ENCODE measurements at regions not wholly inside any gene's neighbourhood (a gene's known extent, or its start where the extent isn't known, plus 50 kb on each side); places are given as distances from the start of the nearest gene placed in this dataset.

DNA sequence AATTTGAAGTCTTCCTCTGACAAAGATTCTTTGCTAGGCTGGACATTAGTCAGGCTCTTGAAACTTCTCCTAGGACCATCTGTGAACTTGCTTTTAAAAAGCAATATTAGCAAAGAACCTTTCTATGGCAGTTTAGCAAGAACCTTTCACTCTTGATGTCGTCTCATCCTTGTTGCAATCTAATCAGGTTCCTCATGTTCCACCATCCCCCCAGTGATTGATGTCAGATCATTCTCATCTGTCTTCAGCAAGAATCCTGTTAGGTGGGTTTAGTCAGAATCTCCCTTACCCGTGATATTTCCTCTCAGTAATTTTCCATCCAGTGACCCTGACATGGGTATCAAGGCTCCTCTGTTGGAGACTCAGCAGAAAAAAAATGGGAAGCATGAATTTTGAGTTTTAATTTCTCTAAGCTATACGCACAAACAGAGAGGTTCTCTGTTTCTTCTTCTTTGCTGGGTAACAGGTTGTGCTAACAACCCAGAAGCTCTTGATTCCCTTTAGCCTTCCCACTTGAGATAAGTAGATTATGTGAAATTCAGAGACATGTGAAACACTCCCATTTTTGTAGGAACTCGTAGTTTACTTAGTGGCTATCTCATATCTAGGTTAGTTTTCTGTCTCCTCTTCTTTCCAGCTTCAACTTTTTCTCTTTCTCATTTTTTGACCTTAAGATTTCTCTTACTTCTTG, 507.4 kb downstream of the C4orf33 start:
- no TSS peak for BruUV-seq (replicated peaks)
- Histone ChIP-seq H3K56ac (ENCODE audit: extremely low read depth, insufficient read depth, low read length) (no peak overlapping the region), H2BK5ac (ENCODE audit: low read depth, low read length, poor library complexity, severe bottlenecking) (no peak overlapping the region), H3K9me3 (ENCODE audit: control insufficient read depth, insufficient read depth, low read length) (peaks cover 5% of the 10 kb centered on the region), H3K18ac (ENCODE audit: low read depth, low read length) (no peak overlapping the region), H2AK9ac (replicated peaks; ENCODE audit: low read depth, low read length, poor library complexity) (no peak overlapping the region), H4K8ac (ENCODE audit: low read depth in 2 of 2, low read length in 2 of 2) (no peak overlapping the region), H2AK5ac (ENCODE audit: low read depth, low read length) (no peak overlapping the region), H3K4me1 (ENCODE audit: control insufficient read depth, insufficient read depth, low read length) (no peaks in the 10 kb centered on the region), H2BK120ac (ENCODE audit: low read depth, low read length) (no peak overlapping the region), H3K4me3 (ENCODE audit: insufficient read depth, low read depth, low read length) (no peak overlapping the region), H4K20me1 (ENCODE audit: insufficient read depth, low read length) (no peaks in the 10 kb centered on the region), H2BK20ac (ENCODE audit: low read depth, low read length) (no peak overlapping the region), H4K91ac (ENCODE audit: insufficient read depth, low read depth, low read length) (no peak overlapping the region), H2AFZ (replicated peaks; ENCODE audit: low read length, poor library complexity) (no peak overlapping the region), H3K9me1 (ENCODE audit: insufficient read depth, low read length) (no peaks in the 10 kb centered on the region), H3K27me3 (ENCODE audit: control insufficient read depth, insufficient read depth, low read length) (no peaks in the 10 kb centered on the region), H3K79me1 (ENCODE audit: low read depth in 1 of 2, low read length in 2 of 2) (no peaks in the 10 kb centered on the region), H3K4me2 (ENCODE audit: low read depth, low read length) (no peak overlapping the region), H3K27ac (ENCODE audit: insufficient read depth, low read length) (no peak overlapping the region), H3K9ac (ENCODE audit: low read depth, low read length) (no peak overlapping the region), H4K5ac (ENCODE audit: low read depth, low read length) (no peak overlapping the region), H3K4ac (ENCODE audit: low read depth, low read length) (no peak overlapping the region), H2BK15ac (ENCODE audit: low read depth, low read length) (no peak overlapping the region), H3K23ac (ENCODE audit: low read depth, low read length) (no peak overlapping the region), H3K36me3 (ENCODE audit: control insufficient read depth, insufficient read depth, low read length) (no peaks in the 10 kb centered on the region), H3K14ac (replicated peaks; ENCODE audit: low read depth, low read length) (no peak overlapping the region)
- dilution Hi-C loops (cut with HindIII; ENCODE audit: low sequenced_read_pairs, unreplicated experiment), result no loop called here
- POLR2A ChIA-PET (ENCODE audit: unreplicated experiment), result no interaction called here
- intact Hi-C loops (cut with micrococcal nuclease), result no loop called here
- TF ChIP-seq MXI1 (IDR thresholded peaks at IDR 0.05; ENCODE audit: borderline replicate concordance, low read depth, low read length) (no peak), NFE2L2 (IDR thresholded peaks at IDR 0.05; ENCODE audit: low read depth, low read length) (no peak), BHLHE40 (IDR thresholded peaks at IDR 0.05; ENCODE audit: low read depth, low read length) (no peak), SMC3 (IDR thresholded peaks at IDR 0.05; ENCODE audit: low read depth, low read length) (no peak), RFX5 (IDR thresholded peaks at IDR 0.05; ENCODE audit: low read depth, low read length) (no peak), RCOR1 (IDR thresholded peaks at IDR 0.05; ENCODE audit: insufficient replicate concordance, low read length) (no peak), POLR2A (IDR thresholded peaks at IDR 0.05; ENCODE audit: low read depth, low read length) (no peak), USF2 (IDR thresholded peaks at IDR 0.05; ENCODE audit: low read depth, low read length) (no peak), ELK1 (IDR thresholded peaks at IDR 0.05; ENCODE audit: borderline replicate concordance, low read depth, low read length) (no peak), RAD21 (IDR thresholded peaks at IDR 0.05; ENCODE audit: low read length) (no peak), CEBPB (IDR thresholded peaks at IDR 0.05; ENCODE audit: low read depth, low read length) (no peak), CHD1 (IDR thresholded peaks at IDR 0.05; ENCODE audit: low read depth, low read length) (no peak), MAFK (IDR thresholded peaks at IDR 0.05; ENCODE audit: low read depth, low read length) (no peak), FOS (IDR thresholded peaks at IDR 0.05; ENCODE audit: low read depth, low read length) (no peak)
- TF ChIP-seq, protein P1, sequence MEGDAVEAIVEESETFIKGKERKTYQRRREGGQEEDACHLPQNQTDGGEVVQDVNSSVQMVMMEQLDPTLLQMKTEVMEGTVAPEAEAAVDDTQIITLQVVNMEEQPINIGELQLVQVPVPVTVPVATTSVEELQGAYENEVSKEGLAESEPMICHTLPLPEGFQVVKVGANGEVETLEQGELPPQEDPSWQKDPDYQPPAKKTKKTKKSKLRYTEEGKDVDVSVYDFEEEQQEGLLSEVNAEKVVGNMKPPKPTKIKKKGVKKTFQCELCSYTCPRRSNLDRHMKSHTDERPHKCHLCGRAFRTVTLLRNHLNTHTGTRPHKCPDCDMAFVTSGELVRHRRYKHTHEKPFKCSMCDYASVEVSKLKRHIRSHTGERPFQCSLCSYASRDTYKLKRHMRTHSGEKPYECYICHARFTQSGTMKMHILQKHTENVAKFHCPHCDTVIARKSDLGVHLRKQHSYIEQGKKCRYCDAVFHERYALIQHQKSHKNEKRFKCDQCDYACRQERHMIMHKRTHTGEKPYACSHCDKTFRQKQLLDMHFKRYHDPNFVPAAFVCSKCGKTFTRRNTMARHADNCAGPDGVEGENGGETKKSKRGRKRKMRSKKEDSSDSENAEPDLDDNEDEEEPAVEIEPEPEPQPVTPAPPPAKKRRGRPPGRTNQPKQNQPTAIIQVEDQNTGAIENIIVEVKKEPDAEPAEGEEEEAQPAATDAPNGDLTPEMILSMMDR (conservative IDR thresholded peaks at IDR 0.05; ENCODE audit: low read depth, low read length), result no peak
- DNase-seq (no peak), ATAC-seq (ENCODE audit: low read depth) (no peak)
- in situ Hi-C loops (cut with MboI; ENCODE audit: low sequenced_read_pairs), result no loop called here
- CTCF ChIA-PET, result no interaction called here
- no CpG with 5 or more reads among the region's 4 CpGs for WGBS, 2 experiments (ENCODE audit: extremely low coverage in 2 of 2, insufficient read length in 1 of 2)

Data from IMR-90 (cell line).